HT1080 (cell line): ENCODE measurements at regions not wholly inside any gene's neighbourhood (a gene's known extent, or its start where the extent isn't known, plus 50 kb on each side); places are given as distances from the start of the nearest gene placed in this dataset.
"Not testable (repeated sequence)": the region's sequence is repeated elsewhere in the genome, so short reads cannot be mapped to it uniquely, and the experiment has no call there.

ENCODE experiments used
- DNase-seq: peaks from one replicate; pipeline ENCODE4 v3.0.0-alpha.2; 2015; ENCODE audit warnings: low read depth

GRCh38 chr3:147669077-147669476 lies 259.9 kb downstream of the ZIC1 start:
- no peak for DNase-seq

GRCh38 chr3:147672035-147672434 lies 262.9 kb downstream of the ZIC1 start:
- no peak for DNase-seq

DNA sequence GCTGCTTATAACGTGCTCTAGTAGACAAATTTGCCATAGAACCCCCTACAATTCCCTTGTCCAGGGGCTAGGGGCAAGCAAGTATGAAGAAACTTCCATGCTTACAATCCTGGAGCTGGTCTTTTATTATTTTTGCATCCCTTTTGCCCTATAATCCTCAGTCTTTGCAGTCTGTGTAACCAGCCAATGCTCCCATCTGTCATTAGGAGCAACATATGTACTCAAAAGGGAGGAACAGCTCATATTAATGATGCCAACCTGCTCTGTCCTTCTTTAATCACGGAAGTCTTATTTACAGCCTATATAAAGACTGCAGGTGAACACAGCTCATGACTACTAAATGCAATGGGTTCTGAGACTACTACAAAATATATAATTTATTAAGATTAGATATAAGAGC lies 263.3 kb downstream of the ZIC1 start:
- no peak for DNase-seq

- DNase-seq, result no peak
Measured at GRCh38 chr3:147675761-147676160, 266.6 kb downstream of the ZIC1 start.

GRCh38 chr3:147680837-147681483 lies 271.8 kb downstream of the ZIC1 start:
- DNase-seq, result no peak

GRCh38 chr3:147688868-147689267 lies 279.7 kb downstream of the ZIC1 start:
- no peak for DNase-seq

GRCh38 chr3:147699175-147699838 lies 290.1 kb downstream of the ZIC1 start:
- peak; percentile 88 for DNase-seq

- DNase-seq, result no peak
Measured at GRCh38 chr3:147701195-147701594, 292.0 kb downstream of the ZIC1 start.

DNA sequence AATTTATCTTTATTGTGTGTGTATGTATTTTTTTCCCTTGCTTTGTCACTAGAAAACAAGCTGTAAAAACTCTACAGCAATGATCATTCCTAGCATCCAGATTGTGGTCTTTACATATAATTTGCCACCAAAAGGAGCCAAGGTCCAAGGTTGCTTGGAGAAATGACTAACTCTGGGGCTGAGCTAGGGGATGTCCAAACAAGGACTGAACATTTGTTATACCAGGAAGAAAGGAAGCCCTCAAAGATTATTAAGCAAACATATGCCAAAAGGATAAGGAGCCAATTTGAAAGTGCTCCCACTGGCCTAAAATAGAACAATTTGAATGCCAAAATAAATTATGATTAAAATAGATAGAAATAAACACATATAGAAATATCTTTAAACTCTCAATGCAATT lies 293.3 kb downstream of the ZIC1 start:
- DNase-seq, result no peak

GRCh38 chr3:147705651-147706051 lies 296.5 kb downstream of the ZIC1 start:
- DNase-seq, result no peak

DNA sequence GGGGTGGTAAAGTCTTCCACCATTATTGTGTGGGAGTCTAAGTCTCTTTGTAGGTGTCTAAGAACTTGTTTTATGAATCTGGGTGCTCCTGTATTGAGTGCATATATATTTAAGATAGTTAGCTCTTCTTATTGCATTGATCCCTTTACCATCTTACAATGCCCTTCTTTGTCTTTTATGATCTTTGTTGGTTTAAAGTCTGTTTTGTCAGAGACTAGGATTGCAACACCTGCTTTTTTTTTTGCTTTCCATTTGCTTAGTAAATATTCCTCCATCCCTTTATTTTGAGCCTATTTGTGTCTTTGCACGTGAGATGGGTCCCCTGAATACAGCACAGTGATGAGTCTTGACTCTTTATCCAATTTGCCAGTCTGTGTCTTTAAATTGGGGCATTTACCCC lies 301.6 kb downstream of the ZIC1 start:
- DNase-seq, result not testable (repeated sequence)

DNA sequence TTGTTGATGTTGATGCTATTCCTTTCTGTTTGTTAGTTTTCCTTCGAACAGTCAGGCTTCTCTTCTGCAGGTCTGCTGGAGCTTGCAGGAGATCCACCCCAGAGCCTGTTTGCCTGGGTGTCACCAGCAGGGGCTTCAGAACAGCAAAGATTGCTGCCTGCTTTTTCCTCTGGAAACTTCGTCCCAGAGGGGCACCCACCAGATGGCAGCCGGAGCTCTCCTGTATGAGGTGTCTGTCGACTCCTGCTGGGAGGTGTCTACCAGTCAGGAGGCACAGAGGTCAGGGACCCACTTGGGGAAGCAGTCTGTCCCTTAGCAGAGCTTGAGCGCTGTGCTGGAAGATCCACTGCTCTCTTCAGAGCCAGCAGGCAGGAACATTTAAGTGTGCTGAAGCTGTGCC lies 303.2 kb downstream of the ZIC1 start:
- no peak for DNase-seq

DNA sequence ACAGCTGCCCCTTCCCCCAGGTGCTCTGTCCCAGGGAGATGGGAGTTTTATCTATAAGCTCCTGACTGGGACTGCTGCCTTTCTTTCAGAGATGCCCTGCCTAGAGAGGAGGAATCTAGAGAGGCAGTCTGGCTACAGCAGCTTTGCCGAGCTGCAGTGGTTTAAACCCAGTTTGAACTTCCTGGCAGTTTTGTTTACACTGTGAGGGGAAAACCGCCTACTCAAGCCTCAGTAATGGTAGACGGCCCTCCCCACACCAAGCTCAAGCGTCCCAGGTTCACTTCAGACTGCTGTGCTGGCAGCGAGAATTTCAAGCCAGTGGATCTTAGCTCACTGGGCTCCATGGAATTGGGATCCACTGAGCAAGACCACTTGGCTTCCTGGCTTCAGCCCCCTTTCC lies 303.6 kb downstream of the ZIC1 start:
- peak; percentile 28 for DNase-seq

GRCh38 chr3:147713234-147714133 lies 304.3 kb downstream of the ZIC1 start:
- no peak for DNase-seq

GRCh38 chr3:147729641-147730040 lies 320.5 kb downstream of the ZIC1 start:
- DNase-seq, result no peak

GRCh38 chr3:147730284-147730683 lies 321.1 kb downstream of the ZIC1 start:
- DNase-seq, result no peak

GRCh38 chr3:147733217-147733616 lies 324.1 kb downstream of the ZIC1 start:
- no peak for DNase-seq

DNA sequence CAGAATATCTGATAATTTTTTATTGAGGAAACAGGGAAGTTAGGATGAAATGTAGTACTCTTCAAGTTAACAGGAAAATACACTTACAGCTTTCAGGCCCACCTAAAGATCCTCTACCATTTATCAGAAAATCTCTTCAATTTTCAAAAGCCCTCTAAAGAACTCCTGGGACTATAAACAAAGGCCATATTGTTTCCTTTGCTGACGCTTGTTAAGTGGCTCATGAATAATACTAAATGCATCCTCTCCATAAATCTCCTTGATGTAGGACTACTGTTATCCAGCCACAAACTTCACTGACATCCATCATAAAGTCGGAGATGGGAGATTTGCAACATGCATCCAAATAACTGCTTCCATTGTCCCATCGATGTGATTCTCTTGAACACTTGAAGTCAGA lies 326.5 kb downstream of the ZIC1 start:
- DNase-seq, result peak; percentile 28

- DNase-seq, result no peak
Measured at GRCh38 chr3:147736226-147736625, 327.1 kb downstream of the ZIC1 start.

- DNase-seq, result no peak
Measured at GRCh38 chr3:147737376-147737775, 328.2 kb downstream of the ZIC1 start.

DNA sequence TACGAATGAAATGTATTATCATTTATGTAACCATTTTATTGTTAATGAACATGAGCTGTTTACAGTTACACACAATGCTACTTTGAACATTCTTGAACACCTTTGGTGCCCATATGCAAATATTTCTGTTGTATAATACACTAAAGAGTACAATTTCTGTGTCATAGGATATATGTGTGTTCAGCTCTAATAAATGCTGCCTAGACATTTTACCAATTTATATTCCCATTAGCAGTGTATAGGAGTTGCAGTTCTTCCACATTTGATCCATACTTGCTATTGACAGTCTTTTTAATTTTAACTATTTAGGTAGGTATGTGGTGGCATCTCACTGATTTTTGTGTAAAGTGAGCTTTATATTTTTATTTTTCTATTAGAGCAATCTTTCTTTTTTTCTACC lies 331.8 kb downstream of the ZIC1 start:
- DNase-seq, result no peak

DNA sequence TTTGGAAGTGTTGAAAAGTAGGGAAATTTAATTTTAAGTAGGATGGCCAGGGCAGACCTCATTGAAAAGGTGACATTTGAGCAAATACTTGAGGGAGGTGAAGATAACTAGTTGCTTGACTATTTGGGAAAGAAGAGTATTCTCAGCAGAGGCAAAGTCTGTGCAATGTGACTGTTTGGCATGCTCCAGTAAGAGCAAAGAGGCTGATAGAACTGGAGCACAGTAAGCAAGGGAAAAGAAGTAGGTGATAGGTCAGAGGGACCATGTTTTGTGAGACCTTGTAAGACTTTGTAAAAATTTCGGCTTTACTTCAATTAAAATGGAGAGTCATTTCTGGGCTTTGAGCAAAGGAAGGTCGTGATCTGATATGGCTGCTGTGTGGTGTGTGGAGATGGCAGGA lies 335.8 kb downstream of the ZIC1 start:
- DNase-seq, result no peak
